HG03280 (cell line): ENCODE measurements at regions not wholly inside any gene's neighbourhood (a gene's known extent, or its start where the extent isn't known, plus 50 kb on each side); places are given as distances from the start of the nearest gene placed in this dataset.
"Not testable (repeated sequence)": the region's sequence is repeated elsewhere in the genome, so short reads cannot be mapped to it uniquely, and the experiment has no call there.

Experiments
- ATAC-seq: cut with Tn5 transposase; IDR thresholded peaks from one replicate; pipeline ENCODE4 v1.9.1; 2021; ENCODE audit warnings: mild to moderate bottlenecking, moderate library complexity; ENCODE audit not compliant: unreplicated experiment

GRCh38 chr7:73244782-73245311 is 63.8 kb downstream of the NSUN5 start:
- not testable (repeated sequence) for ATAC-seq

GRCh38 chr7:73234994-73235717 is 73.5 kb downstream of the NSUN5 start:
- peak; percentile 89 for ATAC-seq

- ATAC-seq = not testable (repeated sequence)
Observed at GRCh38 chr7:73225745-73226144, 82.9 kb downstream of the NSUN5 start.

- not testable (repeated sequence) for ATAC-seq
Observed at GRCh38 chr7:73221724-73222123, 86.9 kb downstream of the NSUN5 start.

- peak; percentile 57 for ATAC-seq
Observed at GRCh38 chr7:73220766-73221370, 87.8 kb downstream of the NSUN5 start.

- ATAC-seq = peak; percentile 81
Observed at GRCh38 chr7:73220357-73220756, 88.3 kb downstream of the NSUN5 start.

GRCh38 chr7:73218802-73219201 is 89.8 kb downstream of the NSUN5 start:
- ATAC-seq = not testable (repeated sequence)

- not testable (repeated sequence) for ATAC-seq
Observed at GRCh38 chr7:73216046-73216675, 92.5 kb downstream of the NSUN5 start.

- ATAC-seq = not testable (repeated sequence)
Observed at GRCh38 chr7:73215232-73215631, 93.4 kb downstream of the NSUN5 start.

- not testable (repeated sequence) for ATAC-seq
Observed at GRCh38 chr7:73214471-73214870, 94.2 kb downstream of the NSUN5 start.

- not testable (repeated sequence) for ATAC-seq
Observed at GRCh38 chr7:73213076-73213475, 95.5 kb downstream of the NSUN5 start.

- ATAC-seq = not testable (repeated sequence)
Observed at GRCh38 chr7:73205594-73205993, 103.0 kb downstream of the NSUN5 start.

- ATAC-seq = not testable (repeated sequence)
Observed at GRCh38 chr7:73204898-73205297, 103.7 kb downstream of the NSUN5 start.

GRCh38 chr7:73203312-73203711 is 105.3 kb downstream of the NSUN5 start:
- ATAC-seq = not testable (repeated sequence)

- ATAC-seq = not testable (repeated sequence)
Observed at GRCh38 chr7:73201264-73201663, 107.4 kb downstream of the NSUN5 start.

GRCh38 chr7:73200518-73201099 is 108.0 kb downstream of the NSUN5 start:
- not testable (repeated sequence) for ATAC-seq

- not testable (repeated sequence) for ATAC-seq
Observed at GRCh38 chr7:73193991-73194390, 108.2 kb upstream of the SPDYE9 start.

GRCh38 chr7:73190483-73191155 is 104.8 kb upstream of the SPDYE9 start:
- ATAC-seq = not testable (repeated sequence)

GRCh38 chr7:73188287-73188686 is 102.4 kb upstream of the SPDYE9 start:
- ATAC-seq = not testable (repeated sequence)

GRCh38 chr7:73186589-73187309 is 100.9 kb upstream of the SPDYE9 start:
- ATAC-seq = not testable (repeated sequence)
